SK-N-SH treated with all-trans-retinoic acid at 6 μM for 48 hours (cell line): ENCODE measurements at regions not wholly inside any gene's neighbourhood (a gene's known extent, or its start where the extent isn't known, plus 50 kb on each side); places are given as distances from the start of the nearest gene placed in this dataset.

ENCODE experiments used
- ARNTL ChIP-seq: fragments of 450-650 bp; formaldehyde crosslinking; IDR thresholded peaks from 2 replicates; pipeline ENCODE4 v1.5.0; 2020; ENCODE audit warnings: low read depth, mild to moderate bottlenecking, moderate library complexity, borderline replicate concordance
- ISL1 ChIP-seq: fragments of 250-450 bp; sonication (Bioruptor Pico); IDR thresholded peaks from 2 replicates; pipeline ENCODE4 v2.1.2; 2022; ENCODE audit warnings: mild to moderate bottlenecking, moderate library complexity
- OSR1 ChIP-seq: fragments of 250-450 bp; sonication (Bioruptor Pico); IDR thresholded peaks from 2 replicates; pipeline ENCODE4 v1.8.0; 2022; ENCODE audit warnings: moderate library complexity, mild to moderate bottlenecking, inconsistent platforms
- PPARA ChIP-seq: fragments of 250-450 bp; sonication (Bioruptor Pico); IDR thresholded peaks from 2 replicates; pipeline ENCODE4 v1.5.0; 2020; ENCODE audit warnings: mild to moderate bottlenecking, borderline replicate concordance
- SNAI2 ChIP-seq: fragments of 250-450 bp; sonication (Bioruptor Pico); IDR thresholded peaks from 2 replicates; pipeline ENCODE4 v1.5.0; 2020; ENCODE audit warnings: mild to moderate bottlenecking, moderate library complexity
- TCF4 ChIP-seq: fragments of 250-450 bp; sonication (Bioruptor Pico); IDR thresholded peaks from 2 replicates; pipeline ENCODE4 v1.8.0; 2021; ENCODE audit warnings: mild to moderate bottlenecking, moderate library complexity, borderline replicate concordance
- TOX ChIP-seq: fragments of 250-450 bp; sonication (Bioruptor Pico); IDR thresholded peaks from 2 replicates; pipeline ENCODE4 v1.8.0; 2021; ENCODE audit warnings: mild to moderate bottlenecking, moderate library complexity, borderline replicate concordance
- ZFP3 ChIP-seq: fragments of 250-450 bp; sonication (Bioruptor Pico); IDR thresholded peaks from 2 replicates; pipeline ENCODE4 v1.5.0; 2020; ENCODE audit warnings: mild to moderate bottlenecking, moderate library complexity
- ZFP30 ChIP-seq: fragments of 450-650 bp; formaldehyde crosslinking; IDR thresholded peaks from 2 replicates; pipeline ENCODE4 v1.5.0; 2022; ENCODE audit warnings: mild to moderate bottlenecking, moderate library complexity
- ZNF565 ChIP-seq: fragments of 450-650 bp; formaldehyde crosslinking; conservative IDR thresholded peaks from 2 replicates; pipeline ENCODE4 v1.5.0; 2020; ENCODE audit warnings: low read depth, mild to moderate bottlenecking, moderate library complexity
- TF ChIP-seq, protein P1 (sequence below): fragments of 250-450 bp; sonication (Bioruptor Pico); IDR thresholded peaks from 2 replicates; pipeline ENCODE4 v1.8.0; 2020; ENCODE audit warnings: mild to moderate bottlenecking, moderate library complexity, borderline replicate concordance
- TF ChIP-seq, protein P2 (sequence below): fragments of 250-450 bp; sonication (Bioruptor Pico); IDR thresholded peaks from 2 replicates; pipeline ENCODE4 v1.8.0; 2021; ENCODE audit warnings: low read depth, mild to moderate bottlenecking, moderate library complexity, borderline replicate concordance
- TF ChIP-seq, protein P3 (sequence below): fragments of 250-450 bp; sonication (Bioruptor Pico); IDR thresholded peaks from 2 replicates; pipeline ENCODE4 v1.5.1; 2020; ENCODE audit warnings: low read depth, mild to moderate bottlenecking, moderate library complexity

DNA sequence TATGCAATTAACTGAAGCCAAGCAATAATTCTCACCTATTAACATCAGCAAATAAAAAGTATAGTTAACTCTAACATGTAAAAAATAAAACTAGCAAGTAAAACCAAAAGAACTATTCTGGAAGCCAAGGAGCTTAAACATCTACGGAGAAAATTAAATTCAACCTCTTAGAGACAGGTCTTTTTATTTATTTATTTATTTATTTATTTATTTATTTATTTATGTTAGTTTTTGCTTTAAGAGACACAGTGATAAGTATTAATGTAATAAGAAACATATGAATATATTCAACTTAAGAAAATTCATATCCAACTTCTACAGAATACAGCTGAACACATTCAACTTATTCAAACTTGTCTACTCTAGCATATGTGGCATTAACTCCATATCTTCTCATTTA lies 472.1 kb upstream of the IZUMO3 start:
- TF ChIP-seq ZFP30 (CRISPR knock-in tag) (no peak), TOX (CRISPR knock-in tag) (no peak), ZNF565 (CRISPR knock-in tag) (no peak), ARNTL (no peak), ISL1 (CRISPR knock-in tag) (no peak), TCF4 (CRISPR knock-in tag) (no peak), PPARA (no peak), ZFP3 (CRISPR knock-in tag) (no peak), SNAI2 (CRISPR knock-in tag) (no peak), OSR1 (CRISPR knock-in tag) (no peak)
- TF ChIP-seq, protein P1, sequence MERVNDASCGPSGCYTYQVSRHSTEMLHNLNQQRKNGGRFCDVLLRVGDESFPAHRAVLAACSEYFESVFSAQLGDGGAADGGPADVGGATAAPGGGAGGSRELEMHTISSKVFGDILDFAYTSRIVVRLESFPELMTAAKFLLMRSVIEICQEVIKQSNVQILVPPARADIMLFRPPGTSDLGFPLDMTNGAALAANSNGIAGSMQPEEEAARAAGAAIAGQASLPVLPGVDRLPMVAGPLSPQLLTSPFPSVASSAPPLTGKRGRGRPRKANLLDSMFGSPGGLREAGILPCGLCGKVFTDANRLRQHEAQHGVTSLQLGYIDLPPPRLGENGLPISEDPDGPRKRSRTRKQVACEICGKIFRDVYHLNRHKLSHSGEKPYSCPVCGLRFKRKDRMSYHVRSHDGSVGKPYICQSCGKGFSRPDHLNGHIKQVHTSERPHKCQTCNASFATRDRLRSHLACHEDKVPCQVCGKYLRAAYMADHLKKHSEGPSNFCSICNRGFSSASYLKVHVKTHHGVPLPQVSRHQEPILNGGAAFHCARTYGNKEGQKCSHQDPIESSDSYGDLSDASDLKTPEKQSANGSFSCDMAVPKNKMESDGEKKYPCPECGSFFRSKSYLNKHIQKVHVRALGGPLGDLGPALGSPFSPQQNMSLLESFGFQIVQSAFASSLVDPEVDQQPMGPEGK (CRISPR knock-in tag), result no peak
- TF ChIP-seq, protein P2, sequence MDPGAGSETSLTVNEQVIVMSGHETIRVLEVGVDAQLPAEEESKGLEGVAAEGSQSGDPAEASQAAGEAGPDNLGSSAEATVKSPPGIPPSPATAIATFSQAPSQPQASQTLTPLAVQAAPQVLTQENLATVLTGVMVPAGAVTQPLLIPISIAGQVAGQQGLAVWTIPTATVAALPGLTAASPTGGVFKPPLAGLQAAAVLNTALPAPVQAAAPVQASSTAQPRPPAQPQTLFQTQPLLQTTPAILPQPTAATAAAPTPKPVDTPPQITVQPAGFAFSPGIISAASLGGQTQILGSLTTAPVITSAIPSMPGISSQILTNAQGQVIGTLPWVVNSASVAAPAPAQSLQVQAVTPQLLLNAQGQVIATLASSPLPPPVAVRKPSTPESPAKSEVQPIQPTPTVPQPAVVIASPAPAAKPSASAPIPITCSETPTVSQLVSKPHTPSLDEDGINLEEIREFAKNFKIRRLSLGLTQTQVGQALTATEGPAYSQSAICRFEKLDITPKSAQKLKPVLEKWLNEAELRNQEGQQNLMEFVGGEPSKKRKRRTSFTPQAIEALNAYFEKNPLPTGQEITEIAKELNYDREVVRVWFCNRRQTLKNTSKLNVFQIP (CRISPR knock-in tag), result no peak
- TF ChIP-seq, protein P3, sequence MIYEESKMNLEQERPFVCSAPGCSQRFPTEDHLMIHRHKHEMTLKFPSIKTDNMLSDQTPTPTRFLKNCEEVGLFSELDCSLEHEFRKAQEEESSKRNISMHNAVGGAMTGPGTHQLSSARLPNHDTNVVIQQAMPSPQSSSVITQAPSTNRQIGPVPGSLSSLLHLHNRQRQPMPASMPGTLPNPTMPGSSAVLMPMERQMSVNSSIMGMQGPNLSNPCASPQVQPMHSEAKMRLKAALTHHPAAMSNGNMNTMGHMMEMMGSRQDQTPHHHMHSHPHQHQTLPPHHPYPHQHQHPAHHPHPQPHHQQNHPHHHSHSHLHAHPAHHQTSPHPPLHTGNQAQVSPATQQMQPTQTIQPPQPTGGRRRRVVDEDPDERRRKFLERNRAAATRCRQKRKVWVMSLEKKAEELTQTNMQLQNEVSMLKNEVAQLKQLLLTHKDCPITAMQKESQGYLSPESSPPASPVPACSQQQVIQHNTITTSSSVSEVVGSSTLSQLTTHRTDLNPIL (CRISPR knock-in tag), result no peak
